ENCODE measurements at regions not wholly inside any gene's neighbourhood (a gene's known extent, or its start where the extent isn't known, plus 50 kb on each side); places are given as distances from the start of the nearest gene placed in this dataset.

DNA sequence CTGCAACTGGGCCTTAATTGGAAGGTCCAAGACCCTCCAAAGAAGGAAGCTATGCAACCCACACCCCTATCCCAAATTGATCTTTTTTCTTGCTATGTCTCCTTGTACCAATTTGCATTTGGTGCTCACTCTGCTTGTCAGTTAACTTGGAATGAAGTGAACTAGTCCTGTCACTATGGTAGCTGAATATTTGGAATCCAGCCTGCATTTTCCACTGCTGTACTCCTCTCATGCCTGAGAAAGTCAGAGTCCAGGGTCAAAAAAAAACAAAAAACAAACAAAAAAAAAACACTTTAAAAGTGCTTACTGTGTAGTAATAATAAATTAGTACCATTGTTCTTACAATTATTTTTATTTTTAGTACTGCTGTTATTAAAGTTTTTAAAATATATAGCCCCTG, 462.8 kb upstream of the SLC8A1 start:
- Histone ChIP-seq H3K4me3 (ENCODE audit: low read length) (no peak overlapping the region), H3K27me3 (ENCODE audit: control insufficient read depth, insufficient read depth, low read length) (no peaks in the 10 kb centered on the region), H3K27ac (ENCODE audit: low read depth, low read length) (no peak overlapping the region), H3K36me3 (ENCODE audit: control insufficient read depth, insufficient read depth, low read length) (no peaks in the 10 kb centered on the region), H3K9ac (ENCODE audit: low read length) (no peak overlapping the region), H3K4me1 (ENCODE audit: control insufficient read depth, insufficient read depth, low read length) (no peaks in the 10 kb centered on the region)

DNA sequence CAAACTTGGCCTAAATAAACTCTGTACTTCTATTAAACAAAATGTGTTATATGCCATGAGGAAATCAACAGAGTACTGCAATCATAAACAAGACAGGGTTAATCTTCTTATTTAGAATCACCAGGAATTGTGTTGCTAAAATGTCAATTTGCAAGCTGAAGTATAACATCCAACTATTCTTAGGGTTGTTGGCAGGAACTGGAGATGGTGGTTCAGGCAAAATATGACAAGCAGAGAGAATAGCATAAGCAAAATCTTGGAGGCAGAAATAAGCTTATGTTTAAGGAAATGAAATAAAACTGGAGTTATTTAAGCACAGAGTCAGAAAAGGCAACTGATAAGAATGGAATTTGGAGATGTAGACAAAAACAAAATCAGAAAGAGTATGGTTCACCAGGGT, 463.8 kb upstream of the SLC8A1 start:
- Histone ChIP-seq H3K27ac (ENCODE audit: low read depth, low read length) (no peak overlapping the region), H3K9ac (ENCODE audit: low read length) (no peak overlapping the region), H3K36me3 (ENCODE audit: control insufficient read depth, insufficient read depth, low read length) (no peaks in the 10 kb centered on the region), H3K4me1 (ENCODE audit: control insufficient read depth, insufficient read depth, low read length) (no peaks in the 10 kb centered on the region), H3K4me3 (ENCODE audit: low read length) (no peak overlapping the region), H3K27me3 (ENCODE audit: control insufficient read depth, insufficient read depth, low read length) (no peaks in the 10 kb centered on the region)

DNA sequence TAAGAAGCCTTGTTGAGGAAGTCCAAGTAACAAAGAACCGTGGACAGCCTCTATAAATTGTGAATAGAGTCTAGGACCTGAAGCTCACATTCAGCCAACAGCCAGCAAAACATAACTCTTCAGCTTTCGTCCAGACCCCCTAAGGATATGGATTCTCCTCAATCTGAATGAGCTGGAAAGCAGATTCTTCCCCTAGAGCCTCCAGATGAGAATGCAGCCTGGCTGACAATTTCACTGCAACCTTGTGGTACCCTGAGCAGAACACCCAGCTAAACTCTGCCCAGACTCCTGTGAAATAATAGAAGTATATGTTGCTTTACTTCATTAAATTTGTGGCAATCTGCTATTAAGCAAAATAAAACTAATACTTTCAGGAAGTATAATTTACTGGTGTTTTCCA, 483.5 kb upstream of the SLC8A1 start:
- no peak overlapping the region for H3K9ac ChIP-seq (ENCODE audit: low read length)
- H3K4me3 ChIP-seq (ENCODE audit: low read length) = no peak overlapping the region

DNA sequence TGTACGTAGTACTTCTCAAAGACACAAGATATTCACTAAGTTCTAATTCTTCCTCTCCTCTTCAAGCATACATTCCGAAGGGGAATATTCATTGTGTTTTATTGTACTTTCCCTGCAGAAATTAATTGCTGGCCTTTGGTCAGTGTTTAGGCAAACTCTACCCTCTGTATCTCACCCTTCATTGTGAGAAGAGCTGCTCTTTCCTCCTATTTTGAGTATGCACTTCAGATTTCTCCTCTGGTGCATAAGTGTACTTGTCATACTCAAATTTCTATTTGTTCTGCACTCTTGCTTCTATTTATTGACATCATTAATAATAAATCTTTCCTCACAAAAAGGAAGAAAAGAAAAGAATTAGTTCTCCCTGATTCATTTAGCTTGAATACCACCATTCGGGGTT, 485.4 kb upstream of the SLC8A1 start:
- Histone ChIP-seq H3K27ac (ENCODE audit: low read depth, low read length) (no peak overlapping the region), H3K4me1 (ENCODE audit: control insufficient read depth, insufficient read depth, low read length) (no peaks in the 10 kb centered on the region), H3K36me3 (ENCODE audit: control insufficient read depth, insufficient read depth, low read length) (no peaks in the 10 kb centered on the region), H3K27me3 (ENCODE audit: control insufficient read depth, insufficient read depth, low read length) (no peaks in the 10 kb centered on the region), H3K9ac (ENCODE audit: low read length) (no peak overlapping the region), H3K4me3 (ENCODE audit: low read length) (no peak overlapping the region)

More for the DNA sequence above, 483.5 kb upstream of the SLC8A1 start:
- Histone ChIP-seq H3K27me3 (ENCODE audit: control insufficient read depth, insufficient read depth, low read length) (no peaks in the 10 kb centered on the region), H3K27ac (ENCODE audit: low read depth, low read length) (no peak overlapping the region), H3K36me3 (ENCODE audit: control insufficient read depth, insufficient read depth, low read length) (no peaks in the 10 kb centered on the region), H3K4me1 (ENCODE audit: control insufficient read depth, insufficient read depth, low read length) (no peaks in the 10 kb centered on the region)

DNA sequence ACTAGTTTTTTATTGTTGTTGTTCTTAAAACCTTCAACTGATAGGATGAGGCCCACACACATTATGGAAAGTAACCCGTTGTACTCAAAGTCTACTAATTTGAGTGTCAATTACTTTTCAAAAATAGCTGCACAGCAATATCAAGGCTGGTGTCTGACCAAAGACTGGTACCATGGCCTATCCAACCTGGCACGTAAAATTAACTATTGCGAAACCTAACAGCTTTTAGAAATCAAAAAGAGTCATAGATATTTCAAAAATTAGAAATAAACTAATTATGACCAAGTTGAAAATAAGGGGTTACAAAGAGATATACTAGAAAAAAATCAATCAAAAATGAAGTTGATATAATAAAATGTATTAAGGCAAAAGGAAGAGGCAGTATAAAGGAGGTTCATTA, 501.5 kb upstream of the SLC8A1 start:
- Histone ChIP-seq H3K36me3 (ENCODE audit: control insufficient read depth, insufficient read depth, low read length) (no peaks in the 10 kb centered on the region), H3K27ac (ENCODE audit: low read depth, low read length) (no peak overlapping the region), H3K4me3 (ENCODE audit: low read length) (no peak overlapping the region), H3K9ac (ENCODE audit: low read length) (no peak overlapping the region), H3K4me1 (ENCODE audit: control insufficient read depth, insufficient read depth, low read length) (no peaks in the 10 kb centered on the region), H3K27me3 (ENCODE audit: control insufficient read depth, insufficient read depth, low read length) (no peaks in the 10 kb centered on the region)

DNA sequence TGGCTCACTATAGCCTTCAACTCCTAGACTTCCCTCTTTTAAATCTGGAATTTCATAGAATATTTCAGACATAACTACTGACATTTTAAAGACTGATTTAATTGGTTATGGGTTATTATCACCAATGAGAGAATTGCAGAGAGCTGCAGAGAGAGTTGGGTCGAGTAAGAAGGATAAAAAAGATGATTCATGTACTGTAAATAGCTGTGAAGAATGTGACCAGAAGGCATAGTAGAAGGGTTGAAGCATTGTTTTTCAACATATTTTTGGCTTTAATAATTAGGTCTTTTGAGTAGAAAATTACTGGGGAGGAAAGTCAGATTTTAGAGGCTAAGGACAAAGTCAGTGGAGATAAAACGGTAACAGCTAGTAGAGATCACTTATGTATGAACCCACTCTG, 503.2 kb upstream of the SLC8A1 start:
- Histone ChIP-seq H3K27ac (ENCODE audit: low read depth, low read length) (no peak overlapping the region), H3K9ac (ENCODE audit: low read length) (no peak overlapping the region), H3K27me3 (ENCODE audit: control insufficient read depth, insufficient read depth, low read length) (no peaks in the 10 kb centered on the region), H3K4me1 (ENCODE audit: control insufficient read depth, insufficient read depth, low read length) (no peaks in the 10 kb centered on the region), H3K4me3 (ENCODE audit: low read length) (no peak overlapping the region), H3K36me3 (ENCODE audit: control insufficient read depth, insufficient read depth, low read length) (no peaks in the 10 kb centered on the region)

DNA sequence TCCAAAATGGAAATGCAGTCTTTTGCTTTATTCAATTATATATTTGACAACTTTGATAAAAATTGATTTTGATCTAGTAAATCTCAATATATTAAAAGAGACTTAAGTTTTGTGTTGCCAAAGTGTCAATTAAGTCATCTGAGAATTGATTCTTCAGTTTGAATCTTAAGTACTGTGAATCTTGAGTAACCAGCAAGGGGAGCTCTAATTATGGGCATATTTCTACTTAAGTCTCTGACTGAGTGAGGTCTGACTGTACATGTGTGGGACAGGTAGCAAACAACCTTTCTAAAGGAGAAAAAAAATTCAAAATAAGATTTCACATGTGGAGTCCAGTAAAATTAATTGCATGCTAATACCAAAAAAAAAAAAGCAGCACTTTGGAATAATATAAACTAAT, 503.7 kb upstream of the SLC8A1 start:
- Histone ChIP-seq H3K4me1 (ENCODE audit: control insufficient read depth, insufficient read depth, low read length) (no peaks in the 10 kb centered on the region), H3K36me3 (ENCODE audit: control insufficient read depth, insufficient read depth, low read length) (no peaks in the 10 kb centered on the region), H3K4me3 (ENCODE audit: low read length) (no peak overlapping the region), H3K27ac (ENCODE audit: low read depth, low read length) (no peak overlapping the region), H3K9ac (ENCODE audit: low read length) (no peak overlapping the region), H3K27me3 (ENCODE audit: control insufficient read depth, insufficient read depth, low read length) (no peaks in the 10 kb centered on the region)

DNA sequence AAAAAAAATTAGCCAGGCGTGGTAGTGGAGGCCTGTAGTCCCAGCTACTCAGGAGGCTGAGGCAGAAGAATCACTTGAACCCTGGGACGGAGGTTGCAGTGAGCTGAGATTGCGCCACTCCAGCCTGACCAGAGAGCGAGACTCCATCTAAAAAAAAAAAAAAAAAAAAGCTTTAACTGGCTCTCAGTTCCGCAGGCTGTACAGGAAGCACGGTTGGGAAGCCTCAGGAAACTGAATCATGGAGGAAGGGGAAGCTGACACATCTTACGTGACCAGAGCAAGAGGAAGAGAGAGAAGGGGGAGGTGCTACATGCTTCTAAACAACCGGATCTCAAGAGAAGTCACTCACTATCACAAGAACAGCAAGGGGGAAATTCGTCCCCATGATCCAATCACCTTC, 505.6 kb upstream of the SLC8A1 start:
- no peaks in the 10 kb centered on the region for H3K27me3 ChIP-seq (ENCODE audit: control insufficient read depth, insufficient read depth, low read length)
- no peak overlapping the region for H3K9ac ChIP-seq (ENCODE audit: low read length)
- H3K27ac ChIP-seq (ENCODE audit: low read depth, low read length) = no peak overlapping the region
- H3K4me1 ChIP-seq (ENCODE audit: control insufficient read depth, insufficient read depth, low read length) = no peaks in the 10 kb centered on the region
- H3K4me3 ChIP-seq (ENCODE audit: low read length) = no peak overlapping the region
- no peaks in the 10 kb centered on the region for H3K36me3 ChIP-seq (ENCODE audit: control insufficient read depth, insufficient read depth, low read length)

DNA sequence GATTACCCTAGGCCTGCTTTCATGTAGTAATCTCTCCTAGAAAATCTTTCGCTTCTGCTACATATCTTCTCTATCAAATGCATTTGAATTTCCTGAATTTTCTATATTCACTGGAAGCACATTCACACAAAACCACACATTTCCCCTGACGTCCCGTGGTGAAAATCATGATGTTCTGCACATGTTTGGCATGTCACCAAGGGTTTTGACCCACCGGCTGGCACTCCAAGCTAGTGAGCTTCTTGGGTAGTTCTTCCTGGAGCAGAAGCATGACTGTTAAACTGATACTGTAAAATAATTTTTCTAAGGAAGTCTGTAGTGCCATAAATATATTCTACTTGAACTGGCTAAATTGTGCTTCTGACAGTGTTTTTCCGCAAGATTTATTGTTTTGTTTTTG, 510.1 kb upstream of the SLC8A1 start:
- no peaks in the 10 kb centered on the region for H3K27me3 ChIP-seq (ENCODE audit: control insufficient read depth, insufficient read depth, low read length)

DNA sequence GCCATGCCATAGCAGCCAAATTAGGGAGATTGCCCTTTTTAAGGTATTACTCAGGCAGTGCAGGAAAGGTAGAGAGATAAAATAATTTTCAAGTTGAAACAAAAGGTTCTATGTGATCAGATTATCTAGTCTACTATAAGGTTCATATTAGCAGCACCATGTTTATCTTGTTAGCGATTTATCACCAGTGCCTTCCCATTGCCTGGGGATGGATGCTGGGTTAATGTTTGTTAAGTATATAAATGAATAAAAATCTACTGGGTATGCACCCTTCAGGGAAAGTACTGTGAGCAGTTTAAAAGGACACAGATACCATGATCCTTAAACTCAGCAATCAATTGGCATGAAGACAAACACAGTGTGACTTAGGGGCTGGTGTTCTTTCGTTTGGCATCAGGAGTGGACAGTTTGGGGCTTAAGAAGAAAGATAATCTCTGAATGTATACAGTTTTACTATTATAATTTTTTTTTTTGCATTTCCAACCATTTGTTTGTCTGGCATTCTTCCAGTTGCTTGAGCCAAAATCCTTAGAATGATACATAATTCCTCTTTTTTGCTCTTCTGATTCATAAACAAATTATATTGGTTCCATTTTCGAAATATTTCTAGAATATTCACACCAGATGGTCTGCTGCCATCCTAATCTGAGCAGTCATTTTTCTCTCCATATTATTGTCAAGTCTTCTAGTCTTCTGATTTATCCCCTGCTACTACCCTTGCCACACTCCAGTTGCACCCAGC, 512.8 kb upstream of the SLC8A1 start:
- Histone ChIP-seq H3K4me3 (ENCODE audit: low read length) (no peak overlapping the region), H3K4me1 (ENCODE audit: control insufficient read depth, insufficient read depth, low read length) (no peaks in the 10 kb centered on the region), H3K9ac (ENCODE audit: low read length) (no peak overlapping the region), H3K36me3 (ENCODE audit: control insufficient read depth, insufficient read depth, low read length) (no peaks in the 10 kb centered on the region), H3K27me3 (ENCODE audit: control insufficient read depth, insufficient read depth, low read length) (no peaks in the 10 kb centered on the region), H3K27ac (ENCODE audit: low read depth, low read length) (no peak overlapping the region)

More for the DNA sequence above, 510.1 kb upstream of the SLC8A1 start:
- H3K4me3 ChIP-seq (ENCODE audit: low read length) = no peak overlapping the region
- H3K36me3 ChIP-seq (ENCODE audit: control insufficient read depth, insufficient read depth, low read length) = no peaks in the 10 kb centered on the region
- no peak overlapping the region for H3K27ac ChIP-seq (ENCODE audit: low read depth, low read length)
- no peak overlapping the region for H3K9ac ChIP-seq (ENCODE audit: low read length)
- no peaks in the 10 kb centered on the region for H3K4me1 ChIP-seq (ENCODE audit: control insufficient read depth, insufficient read depth, low read length)

DNA sequence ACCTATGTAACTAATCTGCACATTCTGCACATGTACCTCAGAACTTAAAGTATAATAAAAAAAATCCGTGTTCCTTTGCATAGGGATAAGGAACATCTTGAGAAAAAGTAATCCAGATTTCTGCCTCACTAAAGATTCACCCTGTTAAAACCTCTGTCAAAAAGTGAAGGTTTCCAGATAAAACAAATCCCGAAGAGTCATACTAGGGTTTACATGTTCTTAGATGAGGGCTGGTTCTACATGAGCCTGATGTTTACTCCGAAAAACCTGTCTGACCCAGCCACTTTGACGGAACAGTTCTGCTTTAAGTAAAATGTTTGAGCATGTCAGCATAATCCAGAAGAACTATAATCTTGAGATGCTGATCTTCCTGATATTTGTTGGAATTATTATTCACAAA, 515.6 kb upstream of the SLC8A1 start:
- Histone ChIP-seq H3K4me1 (ENCODE audit: control insufficient read depth, insufficient read depth, low read length) (no peaks in the 10 kb centered on the region), H3K27me3 (ENCODE audit: control insufficient read depth, insufficient read depth, low read length) (no peaks in the 10 kb centered on the region), H3K4me3 (ENCODE audit: low read length) (no peak overlapping the region), H3K27ac (ENCODE audit: low read depth, low read length) (no peak overlapping the region), H3K9ac (ENCODE audit: low read length) (no peak overlapping the region), H3K36me3 (ENCODE audit: control insufficient read depth, insufficient read depth, low read length) (no peaks in the 10 kb centered on the region)

DNA sequence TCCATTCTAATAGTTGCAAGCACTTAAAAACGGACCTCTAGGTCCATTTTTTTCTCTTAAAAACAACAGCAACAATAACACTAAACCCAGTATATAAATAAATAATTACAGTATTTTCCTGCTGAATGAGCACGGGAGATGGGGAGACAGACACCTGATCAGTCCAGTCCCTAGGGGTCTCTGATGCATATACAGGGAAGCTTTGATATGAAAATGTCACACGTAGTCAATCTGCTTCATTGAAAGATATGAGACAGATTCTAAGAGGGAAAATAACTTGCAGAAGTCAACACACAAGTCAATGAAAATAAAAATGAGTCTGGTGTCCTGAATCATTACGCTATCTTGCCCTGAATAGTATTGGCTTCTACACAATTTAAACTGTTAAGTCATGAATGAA, 523.3 kb upstream of the SLC8A1 start:
- no peaks in the 10 kb centered on the region for H3K36me3 ChIP-seq (ENCODE audit: control insufficient read depth, insufficient read depth, low read length)
- H3K4me1 ChIP-seq (ENCODE audit: control insufficient read depth, insufficient read depth, low read length) = no peaks in the 10 kb centered on the region
- no peaks in the 10 kb centered on the region for H3K27me3 ChIP-seq (ENCODE audit: control insufficient read depth, insufficient read depth, low read length)
- no peak overlapping the region for H3K27ac ChIP-seq (ENCODE audit: low read depth, low read length)
- H3K4me3 ChIP-seq (ENCODE audit: low read length) = no peak overlapping the region
- H3K9ac ChIP-seq (ENCODE audit: low read length) = no peak overlapping the region

DNA sequence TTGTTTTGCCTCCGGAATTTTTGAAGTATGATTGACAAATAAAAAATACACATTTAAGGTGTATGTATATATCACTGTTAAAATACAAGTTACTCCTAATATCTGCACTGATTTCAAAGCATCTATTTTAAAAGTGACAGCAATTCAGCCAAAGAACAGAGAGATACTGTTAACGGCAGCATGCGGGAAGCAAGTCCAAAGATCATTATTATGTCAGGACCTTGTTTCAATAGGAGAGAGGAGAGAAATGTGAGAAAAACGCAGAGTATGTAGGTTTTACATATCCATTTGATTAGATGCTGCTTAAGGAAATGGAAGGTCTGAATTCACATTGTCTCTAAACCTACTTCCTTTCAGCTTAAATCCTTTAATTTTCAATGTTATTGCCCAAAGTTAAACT, 545.5 kb upstream of the SLC8A1 start:
- H3K27ac ChIP-seq (ENCODE audit: low read depth, low read length) = no peak overlapping the region
- H3K9ac ChIP-seq (ENCODE audit: low read length) = no peak overlapping the region
- no peaks in the 10 kb centered on the region for H3K4me1 ChIP-seq (ENCODE audit: control insufficient read depth, insufficient read depth, low read length)
- no peaks in the 10 kb centered on the region for H3K27me3 ChIP-seq (ENCODE audit: control insufficient read depth, insufficient read depth, low read length)
- H3K4me3 ChIP-seq (ENCODE audit: low read length) = no peak overlapping the region
- H3K36me3 ChIP-seq (ENCODE audit: control insufficient read depth, insufficient read depth, low read length) = no peaks in the 10 kb centered on the region

Data from rectal smooth muscle tissue (tissue), 1 donor.